ENCODE measurements at regions not wholly inside any gene's neighbourhood (a gene's known extent, or its start where the extent isn't known, plus 50 kb on each side); places are given as distances from the start of the nearest gene placed in this dataset.

- Histone ChIP-seq H3K36me3 (ENCODE audit: insufficient read depth, low read length) (no peaks in the 10 kb centered on the region), H3K4me3 (ENCODE audit: low read length) (no peak overlapping the region), H3K9ac (ENCODE audit: low read depth, low read length) (no peak overlapping the region), H3K27me3 (ENCODE audit: control insufficient read depth, insufficient read depth, low read length) (no peaks in the 10 kb centered on the region), H3K4me1 (ENCODE audit: control insufficient read depth, insufficient read depth, low read length) (no peaks in the 10 kb centered on the region), H3K9me3 (replicated peaks; ENCODE audit: low read length) (no peaks in the 10 kb centered on the region), H3K4me2 (ENCODE audit: low read length) (no peak overlapping the region)
Observed at GRCh38 chr5:109574985-109575384, 114.7 kb upstream of the MAN2A1 start.

GRCh38 chr5:109573766-109574165 is 116.0 kb upstream of the MAN2A1 start:
- no peaks in the 10 kb centered on the region for H3K27me3 ChIP-seq (ENCODE audit: control insufficient read depth, insufficient read depth, low read length)

GRCh38 chr5:109573256-109573655 is 116.5 kb upstream of the MAN2A1 start:
- Histone ChIP-seq H3K4me3 (ENCODE audit: low read length) (no peak overlapping the region), H3K27me3 (ENCODE audit: control insufficient read depth, insufficient read depth, low read length) (no peaks in the 10 kb centered on the region), H3K9ac (ENCODE audit: low read depth, low read length) (no peak overlapping the region), H3K4me1 (ENCODE audit: control insufficient read depth, insufficient read depth, low read length) (no peaks in the 10 kb centered on the region), H3K4me2 (ENCODE audit: low read length) (no peak overlapping the region), H3K36me3 (ENCODE audit: insufficient read depth, low read length) (no peaks in the 10 kb centered on the region), H3K9me3 (replicated peaks; ENCODE audit: low read length) (no peaks in the 10 kb centered on the region)

More at GRCh38 chr5:109573766-109574165, 116.0 kb upstream of the MAN2A1 start:
- Histone ChIP-seq H3K4me2 (ENCODE audit: low read length) (no peak overlapping the region), H3K9me3 (replicated peaks; ENCODE audit: low read length) (no peaks in the 10 kb centered on the region), H3K4me1 (ENCODE audit: control insufficient read depth, insufficient read depth, low read length) (no peaks in the 10 kb centered on the region), H3K36me3 (ENCODE audit: insufficient read depth, low read length) (no peaks in the 10 kb centered on the region), H3K9ac (ENCODE audit: low read depth, low read length) (no peak overlapping the region), H3K4me3 (ENCODE audit: low read length) (no peak overlapping the region)

- no peak overlapping the region for H3K4me3 ChIP-seq (ENCODE audit: low read length)
- H3K4me1 ChIP-seq (ENCODE audit: control insufficient read depth, insufficient read depth, low read length): no peaks in the 10 kb centered on the region
- H3K9ac ChIP-seq (ENCODE audit: low read depth, low read length): no peak overlapping the region
- H3K27me3 ChIP-seq (ENCODE audit: control insufficient read depth, insufficient read depth, low read length): no peaks in the 10 kb centered on the region
- H3K36me3 ChIP-seq (ENCODE audit: insufficient read depth, low read length): no peaks in the 10 kb centered on the region
- no peak overlapping the region for H3K4me2 ChIP-seq (ENCODE audit: low read length)
- H3K9me3 ChIP-seq (replicated peaks; ENCODE audit: low read length): no peaks in the 10 kb centered on the region
Observed at GRCh38 chr5:109571785-109572184, 117.9 kb upstream of the MAN2A1 start.

- Histone ChIP-seq H3K4me3 (ENCODE audit: low read length) (no peak overlapping the region), H3K4me2 (ENCODE audit: low read length) (no peak overlapping the region)
Observed at GRCh38 chr5:109570362-109570874, 119.3 kb upstream of the MAN2A1 start.

GRCh38 chr5:109567374-109568044 is 122.2 kb upstream of the MAN2A1 start:
- H3K9me3 ChIP-seq (replicated peaks; ENCODE audit: low read length): no peaks in the 10 kb centered on the region
- no peak overlapping the region for H3K4me2 ChIP-seq (ENCODE audit: low read length)
- no peaks in the 10 kb centered on the region for H3K36me3 ChIP-seq (ENCODE audit: insufficient read depth, low read length)
- no peak overlapping the region for H3K4me3 ChIP-seq (ENCODE audit: low read length)
- no peak overlapping the region for H3K9ac ChIP-seq (ENCODE audit: low read depth, low read length)
- H3K4me1 ChIP-seq (ENCODE audit: control insufficient read depth, insufficient read depth, low read length): no peaks in the 10 kb centered on the region
- H3K27me3 ChIP-seq (ENCODE audit: control insufficient read depth, insufficient read depth, low read length): no peaks in the 10 kb centered on the region

More at GRCh38 chr5:109570362-109570874, 119.3 kb upstream of the MAN2A1 start:
- no peaks in the 10 kb centered on the region for H3K36me3 ChIP-seq (ENCODE audit: insufficient read depth, low read length)
- H3K9me3 ChIP-seq (replicated peaks; ENCODE audit: low read length): no peaks in the 10 kb centered on the region
- H3K27me3 ChIP-seq (ENCODE audit: control insufficient read depth, insufficient read depth, low read length): no peaks in the 10 kb centered on the region
- no peak overlapping the region for H3K9ac ChIP-seq (ENCODE audit: low read depth, low read length)
- no peaks in the 10 kb centered on the region for H3K4me1 ChIP-seq (ENCODE audit: control insufficient read depth, insufficient read depth, low read length)

GRCh38 chr5:109566361-109566760 is 123.4 kb upstream of the MAN2A1 start:
- H3K36me3 ChIP-seq (ENCODE audit: insufficient read depth, low read length): no peaks in the 10 kb centered on the region
- H3K4me1 ChIP-seq (ENCODE audit: control insufficient read depth, insufficient read depth, low read length): no peaks in the 10 kb centered on the region
- H3K9me3 ChIP-seq (replicated peaks; ENCODE audit: low read length): no peaks in the 10 kb centered on the region
- H3K4me2 ChIP-seq (ENCODE audit: low read length): no peak overlapping the region
- H3K4me3 ChIP-seq (ENCODE audit: low read length): no peak overlapping the region
- no peak overlapping the region for H3K9ac ChIP-seq (ENCODE audit: low read depth, low read length)
- no peaks in the 10 kb centered on the region for H3K27me3 ChIP-seq (ENCODE audit: control insufficient read depth, insufficient read depth, low read length)

- Histone ChIP-seq H3K4me3 (ENCODE audit: low read length) (no peak overlapping the region), H3K27me3 (ENCODE audit: control insufficient read depth, insufficient read depth, low read length) (no peaks in the 10 kb centered on the region), H3K9me3 (replicated peaks; ENCODE audit: low read length) (no peaks in the 10 kb centered on the region), H3K4me2 (ENCODE audit: low read length) (no peak overlapping the region), H3K36me3 (ENCODE audit: insufficient read depth, low read length) (no peaks in the 10 kb centered on the region), H3K9ac (ENCODE audit: low read depth, low read length) (no peak overlapping the region), H3K4me1 (ENCODE audit: control insufficient read depth, insufficient read depth, low read length) (no peaks in the 10 kb centered on the region)
Observed at GRCh38 chr5:109563739-109564138, 126.0 kb upstream of the MAN2A1 start.

GRCh38 chr5:109563189-109563588 is 126.5 kb upstream of the MAN2A1 start:
- Histone ChIP-seq H3K36me3 (ENCODE audit: insufficient read depth, low read length) (no peaks in the 10 kb centered on the region), H3K9ac (ENCODE audit: low read depth, low read length) (no peak overlapping the region), H3K4me2 (ENCODE audit: low read length) (no peak overlapping the region), H3K4me1 (ENCODE audit: control insufficient read depth, insufficient read depth, low read length) (no peaks in the 10 kb centered on the region), H3K9me3 (replicated peaks; ENCODE audit: low read length) (no peaks in the 10 kb centered on the region), H3K4me3 (ENCODE audit: low read length) (no peak overlapping the region), H3K27me3 (ENCODE audit: control insufficient read depth, insufficient read depth, low read length) (no peaks in the 10 kb centered on the region)

- H3K4me1 ChIP-seq (ENCODE audit: control insufficient read depth, insufficient read depth, low read length): no peaks in the 10 kb centered on the region
- no peaks in the 10 kb centered on the region for H3K9me3 ChIP-seq (replicated peaks; ENCODE audit: low read length)
- H3K36me3 ChIP-seq (ENCODE audit: insufficient read depth, low read length): no peaks in the 10 kb centered on the region
- H3K9ac ChIP-seq (ENCODE audit: low read depth, low read length): no peak overlapping the region
- no peak overlapping the region for H3K4me2 ChIP-seq (ENCODE audit: low read length)
- no peak overlapping the region for H3K4me3 ChIP-seq (ENCODE audit: low read length)
- H3K27me3 ChIP-seq (ENCODE audit: control insufficient read depth, insufficient read depth, low read length): no peaks in the 10 kb centered on the region
Observed at GRCh38 chr5:109562441-109562840, 127.3 kb upstream of the MAN2A1 start.

- no peak overlapping the region for H3K4me3 ChIP-seq (ENCODE audit: low read length)
- H3K4me1 ChIP-seq (ENCODE audit: control insufficient read depth, insufficient read depth, low read length): no peaks in the 10 kb centered on the region
- no peak overlapping the region for H3K4me2 ChIP-seq (ENCODE audit: low read length)
- no peak overlapping the region for H3K9ac ChIP-seq (ENCODE audit: low read depth, low read length)
- H3K27me3 ChIP-seq (ENCODE audit: control insufficient read depth, insufficient read depth, low read length): no peaks in the 10 kb centered on the region
- H3K36me3 ChIP-seq (ENCODE audit: insufficient read depth, low read length): no peaks in the 10 kb centered on the region
- H3K9me3 ChIP-seq (replicated peaks; ENCODE audit: low read length): no peaks in the 10 kb centered on the region
Observed at GRCh38 chr5:109561447-109561846, 128.3 kb upstream of the MAN2A1 start.

- no peaks in the 10 kb centered on the region for H3K9me3 ChIP-seq (replicated peaks; ENCODE audit: low read length)
- no peak overlapping the region for H3K4me3 ChIP-seq (ENCODE audit: low read length)
- H3K4me1 ChIP-seq (ENCODE audit: control insufficient read depth, insufficient read depth, low read length): no peaks in the 10 kb centered on the region
- H3K4me2 ChIP-seq (ENCODE audit: low read length): no peak overlapping the region
- no peaks in the 10 kb centered on the region for H3K27me3 ChIP-seq (ENCODE audit: control insufficient read depth, insufficient read depth, low read length)
- no peaks in the 10 kb centered on the region for H3K36me3 ChIP-seq (ENCODE audit: insufficient read depth, low read length)
- H3K9ac ChIP-seq (ENCODE audit: low read depth, low read length): no peak overlapping the region
Observed at GRCh38 chr5:109560554-109560953, 129.2 kb upstream of the MAN2A1 start.

Data from skeletal muscle satellite cell (primary cell).